ENCODE measurements at regions not wholly inside any gene's neighbourhood (a gene's known extent, or its start where the extent isn't known, plus 50 kb on each side); places are given as distances from the start of the nearest gene placed in this dataset.

- Histone ChIP-seq H3K4me3 (ENCODE audit: low read depth, low read length) (no peak overlapping the region), H3K27me3 (ENCODE audit: control insufficient read depth, insufficient read depth, low read length) (no peaks in the 10 kb centered on the region), H3K9me3 (ENCODE audit: control insufficient read depth, insufficient read depth, low read length) (no peaks in the 10 kb centered on the region), H3K27ac (ENCODE audit: low read depth, low read length) (no peak overlapping the region)
- no peak for TF ChIP-seq CTCF (IDR thresholded peaks at IDR 0.05; ENCODE audit: low read depth, low read length)
- POLR2A ChIA-PET, result no interaction called here
- no peak for DNase-seq (ENCODE audit: low read depth, low spot score)
- CTCF ChIA-PET, result interaction anchor here (0.7 kb wide), 1 partner anchor 33 kb away, joined by 4 read pairs; no protein-coding TSS in a partner anchor
These were observed 145.6 kb downstream of the WT1 start for GRCh38 chr11:32289701-32290100.

GRCh38 chr11:32290783-32291182 lies 144.6 kb downstream of the WT1 start:
- no peak overlapping the region for H3K4me3 ChIP-seq (ENCODE audit: low read depth, low read length)
- POLR2A ChIA-PET, result no interaction called here
- no peaks in the 10 kb centered on the region for H3K9me3 ChIP-seq (ENCODE audit: control insufficient read depth, insufficient read depth, low read length)
- no peak for TF ChIP-seq CTCF (IDR thresholded peaks at IDR 0.05; ENCODE audit: low read depth, low read length)
- H3K27ac ChIP-seq (ENCODE audit: low read depth, low read length), result no peak overlapping the region
- no peaks in the 10 kb centered on the region for H3K27me3 ChIP-seq (ENCODE audit: control insufficient read depth, insufficient read depth, low read length)
- DNase-seq (ENCODE audit: low read depth, low spot score), result no peak
- CTCF ChIA-PET, result interaction anchor here (0.9 kb wide), 1 partner anchor 115 kb away, joined by 3 read pairs; no protein-coding TSS in a partner anchor

GRCh38 chr11:32297611-32298011 lies 137.7 kb downstream of the WT1 start:
- POLR2A ChIA-PET, result no interaction called here
- Histone ChIP-seq H3K9me3 (ENCODE audit: control insufficient read depth, insufficient read depth, low read length) (no peaks in the 10 kb centered on the region), H3K27ac (ENCODE audit: low read depth, low read length) (no peak overlapping the region), H3K4me3 (ENCODE audit: low read depth, low read length) (no peak overlapping the region), H3K27me3 (ENCODE audit: control insufficient read depth, insufficient read depth, low read length) (no peaks in the 10 kb centered on the region)
- CTCF ChIA-PET, result interaction anchor here (0.7 to 3.2 kb wide), 16 partner anchors 9 to 1190 kb away, joined by 3 to 11 read pairs (median 5); no protein-coding TSS in a partner anchor
- no peak for DNase-seq (ENCODE audit: low read depth, low spot score)
- TF ChIP-seq CTCF (IDR thresholded peaks at IDR 0.05; ENCODE audit: low read depth, low read length), result peak; percentile 40; the same call in 1 of the 2 replicates

GRCh38 chr11:32302826-32303225 lies 132.5 kb downstream of the WT1 start:
- H3K27ac ChIP-seq (ENCODE audit: low read depth, low read length), result no peak overlapping the region
- POLR2A ChIA-PET, result no interaction called here
- no peaks in the 10 kb centered on the region for H3K27me3 ChIP-seq (ENCODE audit: control insufficient read depth, insufficient read depth, low read length)
- no peaks in the 10 kb centered on the region for H3K9me3 ChIP-seq (ENCODE audit: control insufficient read depth, insufficient read depth, low read length)
- DNase-seq (ENCODE audit: low read depth, low spot score), result no peak
- no peak for TF ChIP-seq CTCF (IDR thresholded peaks at IDR 0.05; ENCODE audit: low read depth, low read length)
- no peak overlapping the region for H3K4me3 ChIP-seq (ENCODE audit: low read depth, low read length)
- CTCF ChIA-PET, result interaction anchor here (1.0 to 1.2 kb wide), 3 partner anchors 10 to 127 kb away, joined by 3 to 4 read pairs (median 3); no protein-coding TSS in a partner anchor

- CTCF ChIA-PET, result interaction anchor here (0.6 to 6.2 kb wide), 5 partner anchors 8 to 131 kb away, joined by 3 to 36 read pairs (median 5); no protein-coding TSS in a partner anchor
These were observed 130.8 kb downstream of the WT1 start for GRCh38 chr11:32304521-32304920.

More at GRCh38 chr11:32304521-32304920, 130.8 kb downstream of the WT1 start:
- no peak for DNase-seq (ENCODE audit: low read depth, low spot score)
- H3K27ac ChIP-seq (ENCODE audit: low read depth, low read length), result no peak overlapping the region
- H3K27me3 ChIP-seq (ENCODE audit: control insufficient read depth, insufficient read depth, low read length), result no peaks in the 10 kb centered on the region
- H3K9me3 ChIP-seq (ENCODE audit: control insufficient read depth, insufficient read depth, low read length), result no peaks in the 10 kb centered on the region
- POLR2A ChIA-PET, result no interaction called here
- no peak for TF ChIP-seq CTCF (IDR thresholded peaks at IDR 0.05; ENCODE audit: low read depth, low read length)
- H3K4me3 ChIP-seq (ENCODE audit: low read depth, low read length), result no peak overlapping the region
